HUES48 (cell line): ENCODE measurements at regions not wholly inside any gene's neighbourhood (a gene's known extent, or its start where the extent isn't known, plus 50 kb on each side); places are given as distances from the start of the nearest gene placed in this dataset.
"Not testable (repeated sequence)": the region's sequence is repeated elsewhere in the genome, so short reads cannot be mapped to it uniquely, and the experiment has no call there.

ENCODE experiments used
- H3K27ac ChIP-seq: one replicate; pipeline ENCODE4 v1.7.0; 2013; ENCODE audit warnings: low read depth, low read length, inconsistent platforms
- H3K27me3 ChIP-seq: 2 replicates; pipeline ENCODE4 v1.6.1; 2013; ENCODE audit warnings: mild to moderate bottlenecking, low read length; ENCODE audit not compliant: control insufficient read depth, insufficient read depth
- H3K36me3 ChIP-seq: 2 replicates; pipeline ENCODE4 v1.6.1; 2013; ENCODE audit warnings: low read length; ENCODE audit not compliant: control insufficient read depth, insufficient read depth
- H3K4me1 ChIP-seq: 2 replicates; pipeline ENCODE4 v1.6.1; 2013; ENCODE audit warnings: mild to moderate bottlenecking, low read length; ENCODE audit not compliant: control insufficient read depth, insufficient read depth
- H3K4me3 ChIP-seq: 2 replicates; pipeline ENCODE4 v1.5.1; 2013; ENCODE audit warnings: mild to moderate bottlenecking, low read depth, low read length
- H3K9ac ChIP-seq: 2 replicates; pipeline ENCODE4 v1.6.1; 2013; ENCODE audit warnings: mild to moderate bottlenecking, low read depth, low read length, moderate library complexity
- H3K9me3 ChIP-seq: 2 replicates; pipeline ENCODE4 v1.6.1; 2013; ENCODE audit warnings: low read length; ENCODE audit not compliant: control insufficient read depth, insufficient read depth

- Histone ChIP-seq H3K4me1 (no peaks in the 10 kb centered on the region), H3K36me3 (no peaks in the 10 kb centered on the region), H3K4me3 (no peak overlapping the region), H3K9me3 (no peaks in the 10 kb centered on the region), H3K27me3 (no peaks in the 10 kb centered on the region), H3K27ac (no peak overlapping the region), H3K9ac (no peak overlapping the region)
Observed at GRCh38 chr6:86738078-86738477, 199.2 kb upstream of the HTR1E start.

DNA sequence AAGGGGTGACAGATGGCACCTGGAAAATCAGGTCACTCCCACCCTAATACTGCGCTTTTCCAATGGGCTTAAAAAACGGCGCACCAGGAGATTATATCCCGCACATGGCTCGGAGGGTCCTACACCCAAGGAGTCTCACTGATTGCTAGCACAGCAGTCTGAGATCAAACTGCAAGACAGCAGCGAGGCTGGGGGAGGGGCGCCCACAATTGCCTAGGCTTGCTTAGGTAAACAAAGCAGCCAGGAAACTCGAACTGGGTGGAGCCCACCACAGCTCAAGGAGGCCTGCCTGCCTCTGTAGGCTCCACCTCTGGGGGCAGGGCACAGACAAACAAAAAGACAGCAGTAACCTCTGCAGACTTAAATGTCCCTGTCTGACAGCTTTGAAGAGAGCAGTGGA lies 205.7 kb upstream of the HTR1E start:
- H3K9ac ChIP-seq, H3K27ac ChIP-seq, H3K9me3 ChIP-seq: not testable (repeated sequence)

DNA sequence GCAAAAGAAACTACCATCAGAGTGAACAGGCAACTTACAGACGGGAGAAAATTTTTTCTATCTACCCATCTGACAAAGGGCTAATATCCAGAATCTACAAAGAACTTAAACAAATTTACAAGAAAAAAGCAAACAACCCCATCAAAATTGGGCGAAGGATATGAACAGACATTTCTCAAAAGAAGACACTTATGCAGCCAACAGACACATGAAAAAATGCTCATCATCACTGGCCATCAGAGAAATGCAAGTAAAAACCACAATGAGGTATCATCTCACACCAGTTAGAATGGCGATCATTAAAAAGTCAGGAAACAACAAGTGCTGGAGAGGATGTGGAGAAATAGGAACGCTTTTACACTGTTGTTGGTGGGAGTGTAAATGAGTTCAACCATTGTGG lies 206.6 kb upstream of the HTR1E start:
- H3K4me3 ChIP-seq, H3K9me3 ChIP-seq, H3K27ac ChIP-seq, H3K4me1 ChIP-seq, H3K27me3 ChIP-seq, H3K36me3 ChIP-seq, H3K9ac ChIP-seq: not testable (repeated sequence)

More for the DNA sequence above, 205.7 kb upstream of the HTR1E start:
- H3K36me3 ChIP-seq, H3K27me3 ChIP-seq, H3K4me3 ChIP-seq, H3K4me1 ChIP-seq: not testable (repeated sequence)

DNA sequence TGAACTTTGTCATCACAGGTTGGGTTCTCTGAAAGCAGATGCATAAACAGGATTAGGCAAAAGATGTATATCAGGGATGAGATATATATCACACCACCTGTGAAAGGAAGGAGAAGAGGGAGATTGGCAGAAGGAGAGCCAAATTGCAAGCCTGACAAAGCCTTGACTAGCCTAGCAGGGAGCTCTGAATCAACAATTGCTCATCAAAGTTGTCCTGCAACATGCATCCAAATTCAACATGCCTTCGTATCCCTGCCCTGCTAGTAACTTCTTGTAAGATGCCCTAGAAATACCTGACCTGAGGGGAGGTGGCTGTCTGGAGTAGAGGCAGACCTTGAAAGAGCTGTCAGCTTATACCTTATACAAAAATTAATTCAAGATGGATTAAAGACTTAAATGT lies 207.1 kb upstream of the HTR1E start:
- H3K27ac ChIP-seq: no peak overlapping the region
- H3K36me3 ChIP-seq: no peaks in the 10 kb centered on the region
- peaks cover 12% of the 10 kb centered on the region for H3K9me3 ChIP-seq
- H3K9ac ChIP-seq: no peak overlapping the region
- no peaks in the 10 kb centered on the region for H3K27me3 ChIP-seq
- no peak overlapping the region for H3K4me3 ChIP-seq
- no peaks in the 10 kb centered on the region for H3K4me1 ChIP-seq

DNA sequence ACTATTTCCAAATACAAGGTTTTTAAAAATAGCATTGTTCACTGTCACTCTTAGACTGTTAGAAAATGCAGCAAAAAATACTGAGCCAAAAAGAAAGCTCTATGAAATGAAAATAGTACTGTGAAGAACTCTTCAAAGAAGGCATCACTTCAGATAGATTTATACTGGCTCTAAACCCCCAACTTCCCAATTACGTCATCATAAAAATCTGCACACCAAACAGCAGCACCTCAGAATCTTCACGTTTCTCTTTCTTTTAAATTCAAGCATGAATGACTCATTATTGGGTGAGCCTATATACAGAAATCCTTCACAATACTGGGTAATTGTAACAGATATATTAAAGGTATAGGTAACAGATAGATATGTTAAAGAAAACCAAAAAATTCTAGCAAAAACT lies 208.4 kb upstream of the HTR1E start:
- H3K9ac ChIP-seq: no peak overlapping the region
- peaks cover 13% of the 10 kb centered on the region for H3K9me3 ChIP-seq
- H3K4me1 ChIP-seq: no peaks in the 10 kb centered on the region

GRCh38 chr6:86724695-86725094 lies 212.6 kb upstream of the HTR1E start:
- no peaks in the 10 kb centered on the region for H3K36me3 ChIP-seq
- 0 out of 2 replicates have a peak, but pooled peaks cover 3% of the 10 kb centered on the region for H3K4me1 ChIP-seq
- no peak overlapping the region for H3K9ac ChIP-seq
- H3K9me3 ChIP-seq: peaks cover 6% of the 10 kb centered on the region; the same call in 1 of the 2 replicates
- H3K27me3 ChIP-seq: no peaks in the 10 kb centered on the region
- no peak overlapping the region for H3K4me3 ChIP-seq
- H3K27ac ChIP-seq: no peak overlapping the region

More for the DNA sequence above, 208.4 kb upstream of the HTR1E start:
- Histone ChIP-seq H3K4me3 (no peak overlapping the region), H3K36me3 (no peaks in the 10 kb centered on the region), H3K27ac (no peak overlapping the region), H3K27me3 (no peaks in the 10 kb centered on the region)

DNA sequence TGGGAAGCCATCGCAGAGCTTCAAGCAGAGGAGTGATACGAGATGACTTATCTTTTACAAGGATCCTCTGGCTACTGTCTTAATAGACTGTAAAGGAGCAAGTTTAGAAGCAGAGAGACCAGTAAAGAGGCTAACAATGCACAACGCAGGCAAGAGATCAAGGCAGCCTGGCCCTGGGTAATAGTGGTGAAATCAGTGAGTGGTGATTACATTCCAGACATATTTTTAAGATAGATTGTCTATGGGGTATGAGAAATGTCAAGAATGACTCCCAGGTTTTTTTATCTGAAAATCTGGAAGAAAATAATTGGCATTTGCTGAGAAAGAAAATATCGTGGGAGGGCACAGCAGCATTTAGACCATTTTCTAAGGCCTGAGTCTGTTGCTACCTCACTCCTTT lies 213.6 kb upstream of the HTR1E start:
- Histone ChIP-seq H3K9me3 (peaks cover 6% of the 10 kb centered on the region; the same call in 1 of the 2 replicates), H3K27ac (no peak overlapping the region), H3K36me3 (no peaks in the 10 kb centered on the region), H3K9ac (no peak overlapping the region), H3K4me3 (no peak overlapping the region), H3K27me3 (no peaks in the 10 kb centered on the region), H3K4me1 (0 out of 2 replicates have a peak, but pooled peaks cover 3% of the 10 kb centered on the region)

DNA sequence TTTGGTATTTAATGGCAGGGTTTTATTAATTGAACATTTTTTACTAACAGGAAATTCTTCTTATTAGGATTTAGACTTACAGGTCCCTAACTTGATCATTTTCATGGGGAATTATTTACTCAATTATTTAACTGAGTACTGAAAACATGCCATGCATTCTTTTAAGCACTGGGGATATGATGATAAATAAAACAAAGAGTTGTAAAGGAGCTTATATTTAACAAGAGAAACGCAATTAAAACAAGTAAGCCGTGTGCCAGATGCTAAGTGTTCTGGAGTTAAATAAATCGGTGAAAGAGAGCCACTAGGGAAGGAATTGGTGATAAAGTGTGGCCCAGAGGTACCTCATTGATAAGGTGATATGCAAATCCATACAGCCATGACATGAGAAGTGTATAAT lies 214.2 kb upstream of the HTR1E start:
- Histone ChIP-seq H3K36me3 (no peaks in the 10 kb centered on the region), H3K27me3 (no peaks in the 10 kb centered on the region), H3K27ac (no peak overlapping the region), H3K9me3 (peaks cover 6% of the 10 kb centered on the region; the same call in 1 of the 2 replicates), H3K4me3 (no peak overlapping the region), H3K9ac (no peak overlapping the region), H3K4me1 (0 out of 2 replicates have a peak, but pooled peaks cover 3% of the 10 kb centered on the region)

GRCh38 chr6:86722131-86722530 lies 215.2 kb upstream of the HTR1E start:
- no peak overlapping the region for H3K4me3 ChIP-seq
- no peaks in the 10 kb centered on the region for H3K27me3 ChIP-seq
- H3K9ac ChIP-seq: no peak overlapping the region
- H3K9me3 ChIP-seq: peaks cover 6% of the 10 kb centered on the region; the same call in 1 of the 2 replicates
- 0 out of 2 replicates have a peak, but pooled peaks cover 3% of the 10 kb centered on the region for H3K4me1 ChIP-seq
- H3K27ac ChIP-seq: no peak overlapping the region
- H3K36me3 ChIP-seq: no peaks in the 10 kb centered on the region

DNA sequence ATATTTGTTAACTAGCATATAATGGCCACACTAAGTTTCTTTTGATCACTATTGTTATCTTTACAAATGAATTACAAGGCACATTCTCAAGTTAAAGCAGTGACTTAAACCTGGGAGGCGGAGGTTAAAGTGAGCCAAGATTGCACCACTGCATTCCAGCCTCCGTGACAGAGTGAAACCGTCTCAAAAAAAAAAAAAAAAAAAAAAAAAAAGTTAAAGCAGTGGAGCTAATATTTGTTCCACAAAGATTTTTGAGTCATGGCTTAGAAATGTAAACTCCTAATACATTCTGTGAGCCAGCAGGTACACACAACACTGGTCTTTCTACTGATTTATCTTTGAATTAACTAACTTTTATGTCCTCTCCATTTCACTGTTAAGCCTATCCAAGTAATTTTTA lies 221.7 kb upstream of the HTR1E start:
- Histone ChIP-seq H3K4me1 (peaks cover 16% of the 10 kb centered on the region; the same call in 1 of the 2 replicates), H3K9me3 (no peaks in the 10 kb centered on the region), H3K4me3 (no peak overlapping the region), H3K27me3 (no peaks in the 10 kb centered on the region), H3K36me3 (no peaks in the 10 kb centered on the region), H3K27ac (no peak overlapping the region), H3K9ac (no peak overlapping the region)

DNA sequence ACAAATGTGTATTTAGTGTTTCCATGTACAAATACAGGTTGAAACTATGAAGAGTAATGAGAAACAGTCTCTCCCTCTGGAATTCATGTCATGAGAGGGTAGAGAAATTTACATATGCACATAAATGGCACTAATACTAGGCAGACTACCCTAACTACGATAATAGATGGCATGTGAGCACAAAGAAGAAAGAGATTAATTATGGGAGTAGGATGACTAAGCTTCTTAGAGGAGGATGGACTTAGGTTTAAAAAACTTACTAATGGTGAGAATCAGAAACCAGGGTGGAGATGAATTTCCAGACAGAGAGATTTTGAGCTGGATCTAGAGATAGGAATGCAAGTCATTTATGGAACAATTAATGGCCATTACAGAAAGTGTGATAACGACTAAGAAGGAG lies 225.3 kb upstream of the HTR1E start:
- no peak overlapping the region for H3K27ac ChIP-seq
- no peaks in the 10 kb centered on the region for H3K27me3 ChIP-seq
- peaks cover 16% of the 10 kb centered on the region; the same call in 1 of the 2 replicates for H3K4me1 ChIP-seq
- no peaks in the 10 kb centered on the region for H3K9me3 ChIP-seq
- no peak overlapping the region for H3K4me3 ChIP-seq
- no peaks in the 10 kb centered on the region for H3K36me3 ChIP-seq
- H3K9ac ChIP-seq: no peak overlapping the region
